ENCODE measurements at regions not wholly inside any gene's neighbourhood (a gene's known extent, or its start where the extent isn't known, plus 50 kb on each side); places are given as distances from the start of the nearest gene placed in this dataset.

GRCh38 chr1:238568735-238569134 is 678.0 kb upstream of the ZP4 start:
- TF ChIP-seq ZFX (IDR thresholded peaks at IDR 0.05) (no peak), CTCF (conservative IDR thresholded peaks at IDR 0.05) (no peak)
- no peak overlapping the region for H3K27ac ChIP-seq

GRCh38 chr1:238562341-238562740 is 671.6 kb upstream of the ZP4 start:
- H3K27ac ChIP-seq, result no peak overlapping the region
- TF ChIP-seq CTCF (conservative IDR thresholded peaks at IDR 0.05), result no peak

- H3K27ac ChIP-seq, result no peak overlapping the region
- no peak for TF ChIP-seq CTCF (conservative IDR thresholded peaks at IDR 0.05)
- no peak for TF ChIP-seq ZFX (IDR thresholded peaks at IDR 0.05)
Measured at GRCh38 chr1:238558746-238559145, 668.0 kb upstream of the ZP4 start.

GRCh38 chr1:238558156-238558555 is 667.4 kb upstream of the ZP4 start:
- no peak overlapping the region for H3K27ac ChIP-seq
- no peak for TF ChIP-seq CTCF (conservative IDR thresholded peaks at IDR 0.05)
- no peak for TF ChIP-seq ZFX (IDR thresholded peaks at IDR 0.05)

GRCh38 chr1:238552271-238552670 is 661.5 kb upstream of the ZP4 start:
- TF ChIP-seq CTCF (conservative IDR thresholded peaks at IDR 0.05) (no peak), ZFX (IDR thresholded peaks at IDR 0.05) (no peak)

GRCh38 chr1:238549137-238549536 is 658.4 kb upstream of the ZP4 start:
- H3K27ac ChIP-seq, result no peak overlapping the region
- TF ChIP-seq CTCF (conservative IDR thresholded peaks at IDR 0.05) (no peak), ZFX (IDR thresholded peaks at IDR 0.05) (no peak)

More at GRCh38 chr1:238552271-238552670, 661.5 kb upstream of the ZP4 start:
- no peak overlapping the region for H3K27ac ChIP-seq

GRCh38 chr1:238546118-238546517 is 655.4 kb upstream of the ZP4 start:
- H3K27ac ChIP-seq, result no peak overlapping the region

More at GRCh38 chr1:238546118-238546517, 655.4 kb upstream of the ZP4 start:
- no peak for TF ChIP-seq ZFX (IDR thresholded peaks at IDR 0.05)
- TF ChIP-seq CTCF (conservative IDR thresholded peaks at IDR 0.05), result no peak
